GM19238 (cell line): ENCODE measurements at regions not wholly inside any gene's neighbourhood (a gene's known extent, or its start where the extent isn't known, plus 50 kb on each side); places are given as distances from the start of the nearest gene placed in this dataset.

Experiments used
- DNase-seq: peaks from one replicate; pipeline ENCODE4 v3.0.0; 2011; ENCODE audit warnings: low spot score; ENCODE audit not compliant: insufficient read length

DNA sequence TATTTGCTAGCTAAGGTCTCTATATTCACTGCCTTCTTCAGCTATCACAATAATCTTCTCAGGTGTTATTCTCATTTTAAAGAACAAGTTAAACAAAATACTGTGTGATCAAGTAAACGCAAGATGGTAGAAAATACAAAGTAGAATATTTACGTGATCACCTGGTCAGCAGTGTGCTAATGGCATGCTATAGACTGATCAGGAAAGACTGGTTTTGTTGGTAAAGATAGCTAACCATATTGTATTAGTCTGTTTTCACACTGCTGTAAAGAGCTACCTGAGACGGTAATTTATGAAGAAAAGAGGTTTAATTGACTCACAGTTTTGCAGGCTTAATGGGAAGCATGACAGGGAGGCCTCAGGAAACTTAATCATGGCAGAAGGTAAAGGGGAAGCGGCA is 50.4 kb downstream of the ZBTB38 start:
- no peak for DNase-seq

DNA sequence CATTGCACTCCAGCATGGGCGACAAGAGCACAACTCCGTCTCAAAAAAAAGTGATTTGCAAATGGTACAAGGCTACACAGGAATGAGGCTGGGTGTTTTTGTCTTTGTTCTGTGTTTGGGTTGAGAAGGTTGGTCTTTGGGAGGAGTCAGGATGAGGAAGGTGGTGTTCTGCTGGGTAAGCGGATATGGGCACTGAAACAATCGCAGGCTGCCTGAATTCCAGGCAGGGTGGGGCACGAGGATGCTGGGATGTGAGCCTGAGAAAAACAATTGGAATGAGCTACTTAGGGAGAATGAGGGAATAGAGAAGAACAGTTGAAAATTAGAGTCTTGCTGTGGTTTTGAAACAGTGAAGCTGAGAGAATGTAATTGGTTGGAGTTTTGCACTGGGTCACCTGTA is 51.6 kb downstream of the ZBTB38 start:
- DNase-seq = no peak

DNA sequence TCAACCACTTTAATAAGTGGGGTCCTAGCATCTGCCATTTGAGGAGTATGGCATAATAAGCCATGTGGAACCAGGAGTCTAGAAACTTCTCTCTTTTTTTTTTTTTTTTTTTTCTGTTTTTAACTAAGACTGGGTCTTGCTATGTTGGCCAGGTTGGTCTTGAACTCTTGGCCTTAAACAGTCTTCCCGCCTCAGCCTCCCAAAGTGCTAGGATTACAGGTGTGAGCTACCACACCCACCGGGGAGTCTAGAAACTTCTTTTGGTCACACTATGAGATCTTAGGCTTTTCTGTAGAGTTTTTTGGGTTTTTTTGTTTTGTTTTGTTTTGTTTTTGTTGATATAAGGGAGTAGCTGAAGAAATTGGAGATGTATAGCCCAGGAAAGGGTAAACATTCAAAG is 52.9 kb downstream of the ZBTB38 start:
- DNase-seq = no peak

DNA sequence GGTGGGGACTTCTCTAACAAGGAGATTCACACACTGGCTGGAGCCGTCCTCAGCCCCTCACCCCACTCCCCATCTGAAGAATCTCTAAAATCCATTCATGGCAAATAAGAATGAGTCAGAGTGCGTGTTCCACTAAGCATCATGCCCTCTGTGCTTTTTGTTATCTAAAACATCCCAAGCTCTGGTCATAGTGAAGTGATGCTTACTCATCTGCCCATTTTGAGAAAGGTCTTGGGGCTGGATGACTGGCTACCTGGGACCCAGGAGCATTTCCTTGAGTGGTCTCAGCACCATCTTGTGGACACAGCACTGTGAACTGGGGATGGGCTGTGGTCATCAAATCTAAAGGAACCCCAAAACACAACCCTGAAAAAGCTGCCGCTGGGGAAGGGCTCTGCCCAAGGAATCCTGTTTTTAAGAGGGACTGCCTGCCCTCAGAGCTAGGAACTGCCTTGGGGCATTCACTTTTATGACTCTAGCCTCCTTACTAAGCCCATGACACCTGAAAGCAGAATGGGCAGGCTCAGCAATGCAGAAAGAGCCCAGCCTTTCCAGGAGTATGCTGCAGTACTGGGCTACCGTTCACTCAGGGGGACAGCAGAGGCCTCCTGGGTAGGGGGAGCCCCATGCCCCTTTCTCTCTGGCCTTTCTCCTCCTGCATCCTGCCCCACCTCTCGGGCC is 53.5 kb downstream of the ZBTB38 start:
- DNase-seq = no peak

DNA sequence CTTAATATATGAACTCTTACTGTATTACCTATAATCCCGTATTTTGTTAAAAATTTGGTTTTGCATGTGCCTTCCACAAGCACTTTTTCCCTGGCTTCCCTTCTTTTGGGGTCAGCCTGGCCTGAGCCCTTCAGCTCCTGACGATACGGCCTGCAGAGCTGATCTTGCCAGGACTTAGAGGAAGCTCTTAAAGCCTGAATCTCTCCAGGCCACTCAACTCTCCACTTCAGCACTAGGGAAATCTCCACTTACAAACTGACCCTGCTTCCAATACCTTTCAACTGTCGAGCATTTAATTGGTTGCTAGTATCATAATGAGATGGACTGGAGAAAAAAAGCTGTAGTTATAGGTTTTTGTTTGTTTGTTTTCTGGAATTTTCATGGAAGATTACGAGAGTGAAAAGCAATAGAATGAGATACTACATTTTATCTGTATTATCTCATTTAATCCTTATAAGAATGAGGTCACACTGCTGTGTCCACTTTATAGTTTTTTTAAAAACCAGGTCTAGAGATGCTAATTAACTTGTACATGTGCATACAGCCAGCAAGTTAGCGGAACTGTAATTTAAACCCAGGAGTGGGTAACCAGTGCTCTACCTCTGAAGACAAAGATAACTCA is 54.8 kb downstream of the ZBTB38 start:
- no peak for DNase-seq

DNA sequence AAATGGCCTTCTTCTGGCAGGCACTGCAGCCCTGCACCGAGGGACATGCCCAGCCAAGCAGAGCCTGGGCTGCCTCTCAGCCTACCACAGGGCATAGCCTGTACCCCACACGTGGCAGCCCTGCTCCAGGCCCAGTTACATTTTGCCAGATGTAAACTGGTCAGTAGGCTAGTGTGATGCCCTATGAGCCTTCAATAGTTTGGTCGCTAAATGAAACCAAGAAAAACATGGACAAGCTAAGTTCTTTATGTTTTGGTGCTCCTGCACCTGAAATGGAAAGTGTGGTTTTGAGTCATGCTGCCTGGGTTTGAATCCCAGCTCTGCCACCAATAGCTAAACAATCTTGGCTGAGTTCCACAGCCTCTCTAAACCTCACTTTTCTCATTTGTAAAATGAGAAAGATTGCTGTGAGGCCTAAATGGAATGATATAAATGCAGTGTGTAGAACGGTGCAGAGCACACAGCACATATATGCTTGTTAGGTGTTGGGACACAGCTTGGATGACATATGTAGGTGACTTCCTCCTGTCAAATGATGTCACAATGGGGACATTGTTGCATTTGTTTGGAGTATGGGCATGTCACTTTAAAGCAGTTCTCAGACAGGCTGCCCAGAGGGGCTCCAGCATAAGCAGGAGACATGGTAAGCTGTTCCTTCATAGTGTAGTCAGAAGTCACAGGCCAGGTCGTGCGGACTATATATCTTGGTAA is 57.4 kb downstream of the ZBTB38 start:
- DNase-seq = no peak

DNA sequence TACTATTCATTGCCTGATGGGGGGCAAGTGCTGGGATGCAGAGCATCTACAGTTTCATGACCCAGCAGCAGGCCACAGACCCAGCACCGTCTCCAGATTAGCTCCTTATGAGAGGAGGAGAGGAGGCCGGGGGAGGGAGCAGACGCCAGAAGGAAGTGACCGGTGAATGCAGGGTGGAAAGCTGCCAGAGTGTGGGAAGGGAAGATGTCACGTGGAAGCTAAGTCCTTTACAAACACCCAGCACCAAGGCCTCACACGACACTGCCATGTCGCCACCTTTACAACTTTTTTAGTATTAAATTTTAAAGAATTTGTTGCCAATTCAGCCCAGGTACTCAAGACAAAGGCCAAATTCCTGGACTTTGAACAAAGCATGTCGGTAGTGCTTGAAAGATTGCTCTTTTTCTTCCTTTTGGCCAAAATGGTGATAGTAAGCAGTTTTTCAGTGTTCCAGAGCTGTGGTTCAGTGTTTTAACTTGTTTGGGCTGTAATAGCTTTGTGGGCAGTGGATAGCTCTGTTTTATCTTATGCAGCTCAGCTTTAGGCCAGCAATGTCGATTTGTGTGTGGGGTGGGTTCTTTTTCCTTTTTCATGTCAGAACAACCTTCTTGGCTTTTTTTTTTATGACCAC is 58.2 kb downstream of the ZBTB38 start:
- DNase-seq = no peak

DNA sequence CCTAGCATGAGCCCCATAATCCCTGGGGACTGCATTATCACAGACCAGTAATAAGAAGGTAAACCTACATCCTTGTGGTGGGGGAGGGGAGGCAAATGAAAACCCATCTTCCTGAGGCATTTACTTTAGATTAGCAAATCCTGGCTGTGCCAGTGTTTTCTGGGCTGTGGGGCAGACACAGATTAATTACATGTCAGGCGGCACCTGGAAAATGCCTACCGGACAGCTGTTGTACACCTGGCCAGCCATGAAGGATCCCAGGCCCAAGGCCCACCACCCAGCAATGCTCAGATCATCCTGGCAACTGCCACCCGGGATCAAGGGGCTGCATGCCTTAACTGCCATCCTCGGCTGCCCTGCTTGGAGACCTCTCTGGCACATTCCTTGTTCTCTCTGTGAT is 59.1 kb upstream of the RASA2 start:
- DNase-seq = no peak

DNA sequence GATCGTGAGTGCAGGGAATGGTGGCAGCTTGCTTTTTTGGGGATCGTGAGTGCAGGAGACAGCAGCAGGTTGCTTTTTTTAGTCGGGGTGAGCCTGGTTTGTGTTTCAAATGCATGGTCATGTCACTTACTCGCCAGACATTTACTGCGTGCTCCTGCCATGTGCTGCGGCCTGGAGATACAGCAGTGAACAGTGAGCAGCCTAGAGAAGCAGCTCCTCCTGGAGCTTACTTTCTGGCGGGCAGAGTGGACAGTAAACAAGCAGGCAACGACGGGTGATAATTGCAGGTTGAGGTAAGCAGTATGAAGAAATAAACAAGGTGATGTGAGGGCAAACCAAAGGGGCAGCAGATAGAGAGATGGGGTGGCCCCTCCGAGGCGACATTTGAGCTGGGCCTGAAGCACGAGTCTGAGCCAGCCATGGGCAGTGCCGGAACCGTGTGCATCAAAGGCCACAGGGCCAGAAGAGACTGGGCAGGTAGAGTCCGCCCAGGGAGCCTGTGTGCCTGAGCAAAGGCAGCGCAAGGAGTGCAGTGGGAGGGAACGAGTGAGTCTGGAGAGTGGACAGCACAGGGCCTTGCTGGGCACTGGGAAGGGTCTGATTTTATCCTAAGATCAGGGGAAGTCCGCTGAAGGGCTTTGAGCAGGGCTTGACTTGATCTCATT is 57.3 kb upstream of the RASA2 start:
- no peak for DNase-seq

DNA sequence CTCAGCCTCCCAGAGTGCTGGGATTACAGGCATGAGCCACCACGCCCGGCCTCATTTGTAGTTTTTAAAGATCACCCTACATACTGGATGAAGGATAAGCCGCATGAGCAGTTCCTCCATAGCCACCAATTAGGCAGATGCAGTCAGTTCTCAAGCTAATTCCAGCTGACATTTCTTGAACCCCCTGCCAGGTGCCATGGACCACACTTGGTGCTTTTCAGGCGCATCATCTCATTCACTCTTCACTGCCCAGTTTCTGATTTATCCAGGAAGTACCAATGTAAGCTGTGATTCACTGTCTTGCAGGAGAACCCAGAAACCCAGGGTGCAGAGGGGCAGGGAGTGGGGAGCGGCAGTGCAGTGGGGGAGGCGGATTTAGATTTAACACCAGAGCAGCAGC is 56.5 kb upstream of the RASA2 start:
- no peak for DNase-seq

DNA sequence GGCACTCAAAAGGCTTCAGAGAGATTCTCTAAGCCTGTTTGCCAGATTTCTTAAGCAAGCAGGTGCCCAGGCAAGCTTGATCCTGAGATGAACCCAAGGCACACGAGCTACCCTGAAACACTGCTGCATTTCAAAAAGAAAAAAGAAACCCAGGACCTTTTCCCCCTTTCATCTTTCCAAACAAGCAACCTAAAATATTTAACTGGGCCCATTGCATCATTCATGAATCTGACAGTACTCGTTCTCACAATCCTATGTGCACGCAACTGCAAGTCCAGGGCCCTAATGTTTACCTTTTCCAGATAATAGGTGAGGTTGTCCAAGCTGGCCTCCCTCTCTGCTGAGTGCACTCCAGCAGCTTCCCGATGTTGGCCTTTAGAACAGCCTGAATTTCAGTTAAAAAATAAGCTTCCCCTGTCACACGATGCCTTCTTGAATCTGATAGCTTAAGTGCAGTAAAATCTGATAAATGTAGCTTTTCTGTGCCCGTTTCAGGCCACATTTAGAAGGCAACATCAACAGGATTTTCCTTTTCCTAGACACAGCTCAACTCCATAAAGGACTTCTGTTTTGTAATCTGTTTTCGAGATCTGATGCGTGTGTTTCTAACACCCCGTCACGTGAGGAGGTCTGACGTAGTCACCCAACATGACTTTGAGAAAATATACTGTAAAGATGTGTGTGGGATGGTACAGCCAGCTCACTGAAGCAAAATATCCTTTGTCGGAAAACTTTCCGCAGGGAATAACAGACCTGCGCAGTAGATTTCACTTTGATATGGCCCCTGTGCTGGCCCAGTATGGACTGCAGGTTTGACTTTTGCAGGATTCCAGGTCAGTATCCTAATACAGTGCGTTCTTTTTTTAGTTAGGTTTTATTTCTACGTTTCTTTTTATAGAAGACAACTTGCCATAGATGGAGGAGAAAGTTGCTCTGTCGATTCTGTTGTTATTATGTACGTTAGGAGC is 55.1 kb upstream of the RASA2 start:
- DNase-seq = no peak

DNA sequence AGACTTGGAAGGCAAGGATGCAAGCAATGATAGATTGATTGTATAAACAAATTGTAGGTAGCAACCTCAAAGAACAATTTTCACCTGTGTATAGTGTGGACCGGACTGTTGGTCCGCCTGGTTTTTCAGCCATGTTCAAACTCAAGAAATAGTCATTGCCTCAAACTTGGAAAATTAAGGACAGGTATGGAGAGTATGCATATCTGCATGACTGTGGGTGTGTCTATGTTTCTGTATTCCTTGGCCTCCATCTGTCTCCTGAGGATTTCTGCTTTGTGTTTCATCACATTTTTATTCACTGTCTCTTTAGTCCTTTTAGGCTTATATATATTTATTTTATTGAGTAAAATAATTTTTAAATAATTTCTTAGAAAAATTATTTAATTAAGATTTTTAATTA is 53.9 kb upstream of the RASA2 start:
- DNase-seq = no peak

DNA sequence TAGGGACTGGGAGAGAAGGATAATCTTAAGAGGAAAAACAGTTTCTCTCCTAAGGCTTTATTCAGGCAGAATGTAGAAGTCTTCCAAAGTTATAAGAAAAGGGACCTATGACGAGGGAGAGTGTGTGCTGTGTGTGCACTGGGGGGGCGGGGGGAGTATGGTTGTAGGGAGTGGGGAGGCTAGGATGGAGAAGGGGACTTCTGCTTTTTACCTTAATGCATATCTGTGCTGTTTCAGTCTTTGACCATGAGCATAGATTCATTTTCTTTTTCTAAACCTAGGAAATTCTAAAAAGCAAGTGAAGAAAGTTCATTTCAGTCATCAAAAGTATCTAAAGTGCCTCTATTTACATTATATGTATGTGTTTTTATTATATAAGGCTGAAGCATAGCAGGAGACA is 52.6 kb upstream of the RASA2 start:
- peak; percentile 35 for DNase-seq

DNA sequence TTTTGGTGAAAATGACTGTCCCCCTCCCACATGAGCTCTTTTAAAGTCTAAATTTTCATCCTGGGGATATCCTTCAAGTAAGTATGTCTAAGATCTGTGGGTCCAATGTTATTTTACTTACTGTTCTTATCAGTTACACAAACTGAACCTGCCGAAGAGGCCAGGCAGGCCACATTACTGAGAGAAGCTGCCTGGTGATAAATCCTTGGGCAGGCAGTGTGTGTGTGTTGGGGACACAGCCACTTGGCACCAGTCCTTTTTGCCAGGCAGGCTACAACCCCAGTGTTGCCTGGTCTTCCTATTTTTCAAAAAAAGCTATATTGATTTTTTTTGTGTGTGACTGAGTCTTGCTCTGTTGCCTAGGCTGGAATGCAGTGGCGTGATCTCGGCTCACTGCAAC is 50.6 kb upstream of the RASA2 start:
- no peak for DNase-seq
